ENCODE measurements at regions not wholly inside any gene's neighbourhood (a gene's known extent, or its start where the extent isn't known, plus 50 kb on each side); places are given as distances from the start of the nearest gene placed in this dataset.

DNA sequence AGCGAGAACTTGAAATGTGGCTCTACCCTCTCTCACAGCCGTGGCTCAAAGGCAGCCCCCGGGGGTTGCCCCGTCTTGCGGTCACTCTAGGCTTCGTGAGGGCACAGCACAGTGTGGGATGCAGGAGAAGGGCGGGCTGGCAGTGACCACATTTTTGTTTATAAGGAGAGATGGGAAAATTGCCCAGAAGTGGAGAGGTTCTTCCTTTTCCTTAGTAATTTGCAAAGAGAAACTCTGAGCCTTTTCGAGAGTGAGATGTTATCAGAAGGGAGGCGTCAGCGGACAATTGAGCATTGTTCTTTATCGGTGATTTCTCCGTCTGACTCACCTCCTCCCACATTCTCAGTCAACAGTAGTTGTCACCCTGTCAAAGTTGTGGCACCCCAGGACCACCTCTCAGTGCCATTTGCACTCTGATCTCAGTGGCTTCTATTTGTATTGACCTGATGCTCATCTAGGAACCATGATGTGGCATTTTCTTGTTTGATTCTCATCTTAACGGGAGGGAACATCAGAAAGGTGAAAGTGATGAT is 89.6 kb downstream of the ACAA2 start:
- TF ChIP-seq, protein P1, sequence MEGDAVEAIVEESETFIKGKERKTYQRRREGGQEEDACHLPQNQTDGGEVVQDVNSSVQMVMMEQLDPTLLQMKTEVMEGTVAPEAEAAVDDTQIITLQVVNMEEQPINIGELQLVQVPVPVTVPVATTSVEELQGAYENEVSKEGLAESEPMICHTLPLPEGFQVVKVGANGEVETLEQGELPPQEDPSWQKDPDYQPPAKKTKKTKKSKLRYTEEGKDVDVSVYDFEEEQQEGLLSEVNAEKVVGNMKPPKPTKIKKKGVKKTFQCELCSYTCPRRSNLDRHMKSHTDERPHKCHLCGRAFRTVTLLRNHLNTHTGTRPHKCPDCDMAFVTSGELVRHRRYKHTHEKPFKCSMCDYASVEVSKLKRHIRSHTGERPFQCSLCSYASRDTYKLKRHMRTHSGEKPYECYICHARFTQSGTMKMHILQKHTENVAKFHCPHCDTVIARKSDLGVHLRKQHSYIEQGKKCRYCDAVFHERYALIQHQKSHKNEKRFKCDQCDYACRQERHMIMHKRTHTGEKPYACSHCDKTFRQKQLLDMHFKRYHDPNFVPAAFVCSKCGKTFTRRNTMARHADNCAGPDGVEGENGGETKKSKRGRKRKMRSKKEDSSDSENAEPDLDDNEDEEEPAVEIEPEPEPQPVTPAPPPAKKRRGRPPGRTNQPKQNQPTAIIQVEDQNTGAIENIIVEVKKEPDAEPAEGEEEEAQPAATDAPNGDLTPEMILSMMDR (conservative IDR thresholded peaks at IDR 0.05; ENCODE audit: low read length): no peak
- TF ChIP-seq EZH2phosphoT487 (IDR thresholded peaks at IDR 0.05; ENCODE audit: borderline replicate concordance): no peak
